Hepatocyte (in vitro differentiated cells): ENCODE measurements at regions not wholly inside any gene's neighbourhood (a gene's known extent, or its start where the extent isn't known, plus 50 kb on each side); places are given as distances from the start of the nearest gene placed in this dataset.

Experiments used
- CTCF ChIP-seq: fragments of 200-600 bp; sonication (generic); IDR thresholded peaks from 2 replicates; pipeline ENCODE4 v1.5.1; 2016; ENCODE audit warnings: antibody characterized with exemption, mild to moderate bottlenecking; ENCODE audit not compliant: poor library complexity
- EZH2 ChIP-seq: fragments of 200-600 bp; sonication (generic); IDR thresholded peaks from 2 replicates; pipeline ENCODE4 v1.6.1; 2016; ENCODE audit warnings: antibody characterized with exemption, mild to moderate bottlenecking, borderline replicate concordance
- EZH2phosphoT487 ChIP-seq: fragments of 200-600 bp; sonication (generic); IDR thresholded peaks from one replicate; pipeline ENCODE4 v1.6.1; 2018; ENCODE audit warnings: antibody characterized with exemption, mild to moderate bottlenecking, low read depth, moderate library complexity; ENCODE audit not compliant: unreplicated experiment, severe bottlenecking

GRCh38 chr12:63498239-63498638, 170.1 kb downstream of the DPY19L2 start:
- TF ChIP-seq CTCF = no peak
- TF ChIP-seq EZH2 = no peak
- no peak for TF ChIP-seq EZH2phosphoT487
